GM12891 (cell line): ENCODE measurements at regions not wholly inside any gene's neighbourhood (a gene's known extent, or its start where the extent isn't known, plus 50 kb on each side); places are given as distances from the start of the nearest gene placed in this dataset.

Experiments used
- POLR2A ChIP-seq: IDR thresholded peaks from 2 replicates; pipeline ENCODE4 v1.6.1; 2011; ENCODE audit warnings: low read depth, low read length, control low read depth
- POLR2AphosphoS5 ChIP-seq: IDR thresholded peaks from 2 replicates; pipeline ENCODE4 v1.6.1; 2011; ENCODE audit warnings: low read depth, low read length, control low read depth
- TAF1 ChIP-seq: IDR thresholded peaks from 2 replicates; pipeline ENCODE4 v1.6.1; 2011; ENCODE audit warnings: low read depth, low read length, control low read depth

DNA sequence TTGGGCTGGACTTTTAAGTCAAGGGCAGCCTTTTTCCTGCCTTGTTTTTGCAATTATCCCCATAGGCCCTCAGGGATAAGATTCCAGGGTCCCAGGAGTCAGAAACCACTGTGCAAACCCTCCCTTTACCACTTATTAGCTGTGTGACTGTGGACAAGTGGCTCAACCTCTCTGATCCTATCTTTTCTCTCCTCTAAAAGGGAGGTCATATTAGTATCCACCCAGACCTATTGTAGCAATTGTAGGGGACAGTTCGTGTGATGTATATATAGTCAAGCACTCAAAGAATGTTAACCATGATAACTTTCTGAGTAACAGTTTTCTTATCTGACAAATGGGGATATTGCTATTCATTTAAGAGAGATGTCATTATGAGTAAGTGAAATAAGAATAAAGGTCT, 68.2 kb downstream of the IRX5 start:
- no peak for TF ChIP-seq TAF1
- no peak for TF ChIP-seq POLR2AphosphoS5
- no peak for TF ChIP-seq POLR2A
